Dermis microvascular lymphatic vessel endothelial cell (primary cell): ENCODE measurements at regions not wholly inside any gene's neighbourhood (a gene's known extent, or its start where the extent isn't known, plus 50 kb on each side); places are given as distances from the start of the nearest gene placed in this dataset.
"Not testable (repeated sequence)": the region's sequence is repeated elsewhere in the genome, so short reads cannot be mapped to it uniquely, and the experiment has no call there.

Experiments
- DNase-seq, 2 donors: peaks; one replicate each; pipeline versions ENCODE4 v3.0.0 to v3.0.0-alpha.2; 2010; ENCODE audit warnings: low read depth in 2 of 2

- DNase-seq, result no peak
These were observed 108.4 kb upstream of the MAP3K7 start for GRCh38 chr6:90695316-90695715.

- no peak for DNase-seq
These were observed 107.9 kb upstream of the MAP3K7 start for GRCh38 chr6:90694802-90695201.

GRCh38 chr6:90691823-90692222, 105.0 kb upstream of the MAP3K7 start:
- no peak for DNase-seq

- DNase-seq, result no peak
These were observed 102.3 kb upstream of the MAP3K7 start for GRCh38 chr6:90689172-90689571.

GRCh38 chr6:90687775-90688380, 101.0 kb upstream of the MAP3K7 start:
- DNase-seq, result no peak

GRCh38 chr6:90681863-90682262, 95.0 kb upstream of the MAP3K7 start:
- no peak for DNase-seq

- DNase-seq, result no peak
These were observed 91.3 kb upstream of the MAP3K7 start for GRCh38 chr6:90678049-90678779.

GRCh38 chr6:90677440-90677839, 90.6 kb upstream of the MAP3K7 start:
- no peak for DNase-seq

- DNase-seq, result no peak
These were observed 89.8 kb upstream of the MAP3K7 start for GRCh38 chr6:90676516-90677300.

GRCh38 chr6:90675107-90675506, 88.2 kb upstream of the MAP3K7 start:
- DNase-seq, result not testable (repeated sequence)

GRCh38 chr6:90674077-90674476, 87.2 kb upstream of the MAP3K7 start:
- DNase-seq, result not testable (repeated sequence)

- no peak for DNase-seq
These were observed 83.0 kb upstream of the MAP3K7 start for GRCh38 chr6:90669846-90670245.

- no peak for DNase-seq
These were observed 82.5 kb upstream of the MAP3K7 start for GRCh38 chr6:90669420-90669819.

- no peak for DNase-seq
These were observed 81.3 kb upstream of the MAP3K7 start for GRCh38 chr6:90668141-90668540.

GRCh38 chr6:90663873-90664272, 77.0 kb upstream of the MAP3K7 start:
- no peak for DNase-seq

- no peak for DNase-seq
These were observed 76.2 kb upstream of the MAP3K7 start for GRCh38 chr6:90663106-90663505.

- DNase-seq, result no peak
These were observed 74.1 kb upstream of the MAP3K7 start for GRCh38 chr6:90660931-90661330.

GRCh38 chr6:90658497-90658896, 71.6 kb upstream of the MAP3K7 start:
- no peak for DNase-seq

GRCh38 chr6:90656325-90656724, 69.5 kb upstream of the MAP3K7 start:
- DNase-seq, result no peak

- DNase-seq, result no peak
These were observed 67.9 kb upstream of the MAP3K7 start for GRCh38 chr6:90654806-90655205.

- DNase-seq, result no peak
These were observed 67.3 kb upstream of the MAP3K7 start for GRCh38 chr6:90654166-90654565.

GRCh38 chr6:90653750-90654149, 66.9 kb upstream of the MAP3K7 start:
- no peak for DNase-seq
